Prostate gland (tissue), 2 donors: ENCODE measurements at regions not wholly inside any gene's neighbourhood (a gene's known extent, or its start where the extent isn't known, plus 50 kb on each side); places are given as distances from the start of the nearest gene placed in this dataset.

Experiments used
- DNase-seq: peaks from one replicate; pipeline ENCODE4 v3.0.0-alpha.2; 2019; ENCODE audit warnings: low spot score
- H3K27ac ChIP-seq, 2 donors: fragments of 200-600 bp; sonication (generic); 2 replicates each; pipeline ENCODE4 v1.5.1; 2017 to 2019
- H3K27me3 ChIP-seq: fragments of 200-600 bp; sonication (generic); replicated peaks from 2 replicates; pipeline ENCODE4 v1.5.1; 2019; ENCODE audit not compliant: insufficient read depth
- H3K36me3 ChIP-seq, 2 donors: fragments of 200-600 bp; sonication (generic); 1 replicate in 1 of 2; 2 replicates in 1 of 2; pipeline versions ENCODE4 v1.5.1 to v1.8.1; 2017 to 2019
- H3K4me1 ChIP-seq: fragments of 200-600 bp; sonication (generic); replicated peaks from 2 replicates; pipeline ENCODE4 v1.5.1; 2019
- H3K4me3 ChIP-seq, 2 donors: fragments of 200-600 bp; sonication (generic); 2 replicates each; pipeline ENCODE4 v1.5.1; 2017 to 2019
- H3K9me3 ChIP-seq: fragments of 200-600 bp; sonication (generic); 2 replicates; pipeline ENCODE4 v1.5.1; 2017
- POLR2A ChIP-seq: fragments of 450-650 bp; IDR thresholded peaks from one replicate; pipeline ENCODE4 v1.6.1; 2016; ENCODE audit warnings: antibody characterized with exemption, mild to moderate bottlenecking
- POLR2AphosphoS5 ChIP-seq: sonication (generic); formaldehyde crosslinking; IDR thresholded peaks from one replicate; pipeline ENCODE4 v1.6.1; 2017; ENCODE audit warnings: antibody characterized with exemption
- WGBS: methylation state at CpG from one replicate; pipeline ENCODE4 v1.1.5; 2018; 5-methylcytosine and 5-hydroxymethylcytosine counted together
- intact Hi-C: fragments of 100-400 bp; cut with DNase I; formaldehyde crosslinking; loops from one replicate; pipeline ENCODE4 v1.14.2; 2022
- TF ChIP-seq, protein P1 (sequence below), 4 experiments: fragments of 200-600 bp in 2 of 4; fragments of 450-650 bp in 2 of 4; sonication (generic) in 2 of 4; IDR thresholded peaks; 1 replicate in 3 of 4; 2 replicates in 1 of 4; pipeline ENCODE4 v1.5.1; 2016 to 2019; ENCODE audit warnings: antibody characterized with exemption in 4 of 4, mild to moderate bottlenecking in 2 of 4, moderate library complexity in 2 of 4

DNA sequence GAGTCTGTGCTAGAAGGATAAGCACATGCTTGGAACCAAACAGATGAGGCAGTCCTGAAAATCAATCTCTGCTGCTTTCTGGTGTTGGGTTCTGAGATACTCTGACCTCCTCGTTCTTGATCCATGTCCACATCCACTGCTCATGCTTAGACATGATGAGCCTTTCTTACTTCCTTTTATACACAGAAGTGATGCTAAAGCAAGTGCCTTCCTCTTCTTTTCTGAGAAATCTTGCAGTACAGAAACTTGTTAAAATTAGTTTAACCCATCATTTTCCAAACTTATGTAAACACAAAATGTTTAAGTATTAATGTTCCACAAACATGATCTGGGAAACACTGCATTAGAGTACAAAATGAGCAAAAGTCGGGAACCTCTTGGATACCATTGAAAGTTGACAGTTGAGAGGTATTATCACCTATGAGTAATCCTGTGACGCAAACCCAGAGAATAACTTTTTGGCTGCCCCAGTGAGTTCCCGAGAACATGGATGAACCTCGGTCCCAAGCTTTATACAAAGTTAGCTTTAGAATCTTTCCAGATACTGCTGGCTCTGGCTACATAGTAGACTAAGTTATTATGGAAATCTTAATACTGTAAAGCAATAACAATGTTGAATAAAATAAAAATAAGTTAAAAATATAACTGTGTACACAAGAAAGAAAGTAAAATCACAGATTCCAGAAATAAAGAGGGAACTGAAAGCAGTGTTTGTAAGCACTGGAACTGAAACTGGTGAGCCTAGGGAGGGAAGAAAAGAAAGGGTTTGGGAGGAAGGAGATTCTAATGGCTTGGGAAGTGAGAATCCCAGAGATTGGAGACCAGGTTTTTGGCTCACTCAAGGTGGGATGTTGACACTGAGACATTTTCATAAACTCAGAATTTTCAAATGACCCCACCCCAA, 429.3 kb upstream of the RUNX1 start:
- Histone ChIP-seq H3K36me3 (no peaks in the 10 kb centered on the region), H3K27me3 (no peaks in the 10 kb centered on the region), H3K4me3 (no peak overlapping the region), H3K27ac (no peak overlapping the region), H3K9me3 (no peaks in the 10 kb centered on the region), H3K4me1 (no peaks in the 10 kb centered on the region)
- intact Hi-C loops, result no loop called here
- TF ChIP-seq, protein P1, sequence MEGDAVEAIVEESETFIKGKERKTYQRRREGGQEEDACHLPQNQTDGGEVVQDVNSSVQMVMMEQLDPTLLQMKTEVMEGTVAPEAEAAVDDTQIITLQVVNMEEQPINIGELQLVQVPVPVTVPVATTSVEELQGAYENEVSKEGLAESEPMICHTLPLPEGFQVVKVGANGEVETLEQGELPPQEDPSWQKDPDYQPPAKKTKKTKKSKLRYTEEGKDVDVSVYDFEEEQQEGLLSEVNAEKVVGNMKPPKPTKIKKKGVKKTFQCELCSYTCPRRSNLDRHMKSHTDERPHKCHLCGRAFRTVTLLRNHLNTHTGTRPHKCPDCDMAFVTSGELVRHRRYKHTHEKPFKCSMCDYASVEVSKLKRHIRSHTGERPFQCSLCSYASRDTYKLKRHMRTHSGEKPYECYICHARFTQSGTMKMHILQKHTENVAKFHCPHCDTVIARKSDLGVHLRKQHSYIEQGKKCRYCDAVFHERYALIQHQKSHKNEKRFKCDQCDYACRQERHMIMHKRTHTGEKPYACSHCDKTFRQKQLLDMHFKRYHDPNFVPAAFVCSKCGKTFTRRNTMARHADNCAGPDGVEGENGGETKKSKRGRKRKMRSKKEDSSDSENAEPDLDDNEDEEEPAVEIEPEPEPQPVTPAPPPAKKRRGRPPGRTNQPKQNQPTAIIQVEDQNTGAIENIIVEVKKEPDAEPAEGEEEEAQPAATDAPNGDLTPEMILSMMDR (IDR thresholded peaks at IDR 0.05), result no peak
- TF ChIP-seq POLR2AphosphoS5, result no peak
- TF ChIP-seq POLR2A, result no peak
- 83% methylated on average over 5 of the region's 5 CpGs for WGBS
- no peak for DNase-seq

DNA sequence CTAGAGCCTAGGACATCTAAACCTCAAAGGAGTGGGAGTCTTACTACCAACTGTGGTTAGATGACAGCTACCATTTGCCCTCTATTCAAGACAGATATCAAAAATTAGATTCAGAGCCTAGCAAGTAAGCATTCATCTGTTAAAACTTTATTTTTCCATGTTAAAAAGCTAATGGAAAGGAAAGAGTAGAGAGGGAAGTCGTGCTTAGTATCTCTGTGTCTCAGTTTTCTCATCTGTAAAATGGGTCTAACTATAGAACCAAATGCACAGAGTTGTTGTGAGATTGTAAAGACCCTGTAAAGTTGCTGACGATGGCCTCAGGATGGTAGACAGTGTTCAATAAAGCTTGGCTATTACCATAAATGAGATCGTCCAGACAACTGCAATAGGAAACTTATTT, 428.5 kb upstream of the RUNX1 start:
- H3K27me3 ChIP-seq, result no peaks in the 10 kb centered on the region
- 87% methylated on average over 3 of the region's 3 CpGs for WGBS
- TF ChIP-seq POLR2AphosphoS5 (no peak), POLR2A (no peak)
- TF ChIP-seq, protein P1 (IDR thresholded peaks at IDR 0.05), result no peak
- no peaks in the 10 kb centered on the region for H3K36me3 ChIP-seq
- H3K9me3 ChIP-seq, result no peaks in the 10 kb centered on the region
- no peaks in the 10 kb centered on the region for H3K4me1 ChIP-seq
- no peak for DNase-seq
- H3K27ac ChIP-seq, result no peak overlapping the region
- intact Hi-C loops, result no loop called here
- H3K4me3 ChIP-seq, result no peak overlapping the region

DNA sequence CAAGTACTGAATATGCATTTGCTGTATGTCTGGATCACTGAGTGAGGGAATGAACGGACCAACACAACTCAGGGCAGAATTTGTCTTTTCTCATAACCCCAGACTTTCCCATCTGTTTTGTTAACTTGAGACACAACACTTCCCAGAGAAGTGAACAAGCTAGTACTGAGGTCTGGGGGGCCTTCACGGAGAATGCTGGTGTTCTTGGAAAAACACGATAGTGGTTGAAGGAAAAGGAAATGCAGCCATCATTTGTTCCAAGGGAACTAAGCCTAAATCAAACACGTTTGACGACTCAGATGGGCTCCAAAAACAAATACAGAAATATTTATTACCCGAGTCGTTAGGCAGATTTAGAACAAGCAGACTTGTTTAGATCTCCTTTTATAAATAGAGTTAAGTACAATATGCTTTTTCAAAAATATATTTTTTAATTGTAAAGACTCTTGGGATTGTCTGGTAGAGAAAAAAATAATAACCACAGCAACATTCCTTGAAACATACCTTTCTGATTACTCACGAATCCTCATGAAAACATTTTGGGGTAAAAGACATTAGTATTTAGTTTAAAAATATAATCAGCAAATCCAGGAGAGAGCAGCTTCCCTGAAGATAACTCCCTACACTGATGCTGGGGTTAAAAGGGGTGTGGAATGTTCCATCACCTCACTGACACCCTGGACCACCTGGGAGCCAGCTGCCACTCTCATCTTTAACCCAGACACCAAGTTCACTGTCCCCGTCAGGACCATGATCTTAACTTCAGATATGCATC, 427.7 kb upstream of the RUNX1 start:
- H3K27me3 ChIP-seq, result no peaks in the 10 kb centered on the region
- 28% methylated on average over 9 of the region's 9 CpGs for WGBS
- no peaks in the 10 kb centered on the region for H3K4me1 ChIP-seq
- H3K36me3 ChIP-seq, result no peaks in the 10 kb centered on the region
- no peaks in the 10 kb centered on the region for H3K9me3 ChIP-seq
- no peak for DNase-seq
- H3K27ac ChIP-seq, result no peak overlapping the region
- intact Hi-C loops, result no loop called here
- no peak overlapping the region for H3K4me3 ChIP-seq
- TF ChIP-seq POLR2A (no peak), POLR2AphosphoS5 (no peak)
- TF ChIP-seq, protein P1 (IDR thresholded peaks at IDR 0.05), result no peak

DNA sequence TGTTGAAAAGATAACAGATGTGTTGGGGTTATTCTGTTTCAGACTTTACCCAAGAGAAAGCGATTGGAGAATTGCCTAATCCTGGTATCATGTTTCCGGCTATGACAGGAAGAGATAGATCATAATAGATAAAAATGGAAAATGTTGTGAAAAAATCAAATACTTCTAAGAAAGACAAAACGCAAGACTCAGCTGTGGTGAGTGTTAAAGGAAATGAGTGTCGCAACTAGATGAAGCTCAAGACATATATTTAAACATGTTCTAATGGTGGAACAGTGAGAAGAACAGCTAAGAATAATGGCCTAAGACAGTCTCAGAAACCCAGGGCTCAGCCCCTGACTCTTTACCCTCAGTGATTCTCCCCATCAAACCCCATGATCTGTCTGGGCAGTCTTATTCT, 426.7 kb upstream of the RUNX1 start:
- Histone ChIP-seq H3K27ac (no peak overlapping the region), H3K9me3 (no peaks in the 10 kb centered on the region), H3K36me3 (no peaks in the 10 kb centered on the region), H3K4me1 (no peaks in the 10 kb centered on the region), H3K4me3 (no peak overlapping the region), H3K27me3 (no peaks in the 10 kb centered on the region)
- DNase-seq, result no peak
- intact Hi-C loops, result no loop called here
- 46% methylated on average over 4 of the region's 4 CpGs for WGBS
- TF ChIP-seq, protein P1 (IDR thresholded peaks at IDR 0.05), result no peak
- TF ChIP-seq POLR2AphosphoS5, result no peak
- no peak for TF ChIP-seq POLR2A
